ENCODE measurements at regions not wholly inside any gene's neighbourhood (a gene's known extent, or its start where the extent isn't known, plus 50 kb on each side); places are given as distances from the start of the nearest gene placed in this dataset.

GRCh38 chr4:60359746-60360367 lies 840.3 kb upstream of the ADGRL3 start:
- intact Hi-C loops (cut with DNase I): no loop called here
- no peak overlapping the region for H3K27ac ChIP-seq
- ATAC-seq: no peak
- no peaks in the 10 kb centered on the region for H3K9me3 ChIP-seq
- 32% methylated on average over 3 of the region's 3 CpGs for WGBS (ENCODE audit: insufficient coverage, low coverage, low lambda C conversion rate, missing lambda C conversion rate)
- no peaks in the 10 kb centered on the region for H3K27me3 ChIP-seq
- H3K4me3 ChIP-seq: no peak overlapping the region
- DNase-seq: no peak
- no peaks in the 10 kb centered on the region for H3K4me1 ChIP-seq
- no peaks in the 10 kb centered on the region for H3K36me3 ChIP-seq
- TF ChIP-seq POLR2A (IDR thresholded peaks at IDR 0.05): no peak
- no peak for TF ChIP-seq CTCF (IDR thresholded peaks at IDR 0.05)

GRCh38 chr4:60365176-60365575 lies 835.0 kb upstream of the ADGRL3 start:
- ATAC-seq (no peak), DNase-seq (no peak)
- Histone ChIP-seq H3K27me3 (no peaks in the 10 kb centered on the region), H3K9me3 (no peaks in the 10 kb centered on the region), H3K36me3 (no peaks in the 10 kb centered on the region), H3K4me1 (no peaks in the 10 kb centered on the region), H3K27ac (no peak overlapping the region), H3K4me3 (no peak overlapping the region)
- TF ChIP-seq POLR2A (IDR thresholded peaks at IDR 0.05) (no peak), CTCF (IDR thresholded peaks at IDR 0.05) (no peak)
- 34% methylated on average over 2 of the region's 3 CpGs for WGBS (ENCODE audit: insufficient coverage, low coverage, low lambda C conversion rate, missing lambda C conversion rate)
- intact Hi-C loops (cut with DNase I): no loop called here

- WGBS (ENCODE audit: insufficient coverage, low coverage, low lambda C conversion rate, missing lambda C conversion rate): 39% methylated on average over 2 of the region's 2 CpGs
- Histone ChIP-seq H3K36me3 (no peaks in the 10 kb centered on the region), H3K9me3 (no peaks in the 10 kb centered on the region), H3K4me1 (no peaks in the 10 kb centered on the region), H3K27me3 (no peaks in the 10 kb centered on the region), H3K4me3 (no peak overlapping the region), H3K27ac (no peak overlapping the region)
- intact Hi-C loops (cut with DNase I): no loop called here
- TF ChIP-seq CTCF (IDR thresholded peaks at IDR 0.05): no peak
- DNase-seq: no peak
- no peak for ATAC-seq
Observed at GRCh38 chr4:60366661-60367060, 833.5 kb upstream of the ADGRL3 start.

GRCh38 chr4:60368986-60369385 lies 831.1 kb upstream of the ADGRL3 start:
- ATAC-seq: no peak
- intact Hi-C loops (cut with DNase I): no loop called here
- no peaks in the 10 kb centered on the region for H3K4me1 ChIP-seq
- no peak for DNase-seq
- WGBS (ENCODE audit: insufficient coverage, low coverage, low lambda C conversion rate, missing lambda C conversion rate): 60% methylated on average over 1 of the region's 1 CpG
- H3K9me3 ChIP-seq: no peaks in the 10 kb centered on the region
- H3K27me3 ChIP-seq: no peaks in the 10 kb centered on the region
- TF ChIP-seq POLR2A (IDR thresholded peaks at IDR 0.05): no peak
- TF ChIP-seq CTCF (IDR thresholded peaks at IDR 0.05): no peak
- H3K27ac ChIP-seq: no peak overlapping the region
- no peak overlapping the region for H3K4me3 ChIP-seq
- H3K36me3 ChIP-seq: no peaks in the 10 kb centered on the region

GRCh38 chr4:60378010-60378409 lies 822.1 kb upstream of the ADGRL3 start:
- no peak overlapping the region for H3K27ac ChIP-seq
- H3K9me3 ChIP-seq: peaks cover 0 to 2% (median 0%) of the 10 kb centered on the region in 4 donors
- DNase-seq (no peak), ATAC-seq (no peak)
- intact Hi-C loops (cut with DNase I): no loop called here
- no peaks in the 10 kb centered on the region for H3K27me3 ChIP-seq
- H3K4me1 ChIP-seq: no peaks in the 10 kb centered on the region
- WGBS (ENCODE audit: insufficient coverage, low coverage, low lambda C conversion rate, missing lambda C conversion rate): 47% methylated on average over 1 of the region's 1 CpG
- H3K36me3 ChIP-seq: no peaks in the 10 kb centered on the region
- TF ChIP-seq CTCF (IDR thresholded peaks at IDR 0.05): no peak
- TF ChIP-seq POLR2A (IDR thresholded peaks at IDR 0.05): no peak
- H3K4me3 ChIP-seq: no peak overlapping the region

All from right lobe of liver (tissue), 6 donors.